LNCaP clone FGC (cell line): ENCODE measurements at regions not wholly inside any gene's neighbourhood (a gene's known extent, or its start where the extent isn't known, plus 50 kb on each side); places are given as distances from the start of the nearest gene placed in this dataset.
"Not testable (repeated sequence)": the region's sequence is repeated elsewhere in the genome, so short reads cannot be mapped to it uniquely, and the experiment has no call there.

ENCODE experiments used
- DNase-seq: peaks from one replicate; pipeline ENCODE4 v3.0.0-alpha.2; 2011; ENCODE audit warnings: low read depth
- H3K4me3 ChIP-seq: 2 replicates; pipeline ENCODE4 v1.5.1; 2011; ENCODE audit warnings: mild to moderate bottlenecking, low read depth, low read length, control low read depth
- TF ChIP-seq, protein P1 (sequence below): IDR thresholded peaks from 2 replicates; pipeline ENCODE4 v1.5.1; 2012; ENCODE audit warnings: mild to moderate bottlenecking; ENCODE audit not compliant: control insufficient read depth, insufficient read depth; ENCODE audit errors: extremely low read depth

DNA sequence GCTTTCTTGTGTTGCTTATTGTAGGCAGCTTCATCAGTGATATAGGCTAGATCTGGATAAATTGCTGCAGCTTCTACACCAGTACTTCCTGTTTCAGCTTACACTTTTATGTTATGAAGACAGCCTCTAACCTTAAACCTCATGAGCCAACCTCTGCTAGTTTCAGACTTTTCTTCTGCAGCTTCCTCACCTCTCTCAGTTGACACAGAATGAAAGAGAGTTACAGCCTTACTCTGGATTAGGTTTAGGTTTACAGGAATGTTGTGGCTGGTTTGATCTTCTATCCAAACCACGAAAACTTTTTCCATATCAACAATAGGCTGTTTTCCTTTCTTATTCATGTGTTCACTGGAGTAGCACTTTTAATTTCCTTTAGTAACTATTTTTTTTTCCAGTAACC lies 76.9 kb upstream of the RNPC3 start:
- DNase-seq = no peak
- TF ChIP-seq, protein P1, sequence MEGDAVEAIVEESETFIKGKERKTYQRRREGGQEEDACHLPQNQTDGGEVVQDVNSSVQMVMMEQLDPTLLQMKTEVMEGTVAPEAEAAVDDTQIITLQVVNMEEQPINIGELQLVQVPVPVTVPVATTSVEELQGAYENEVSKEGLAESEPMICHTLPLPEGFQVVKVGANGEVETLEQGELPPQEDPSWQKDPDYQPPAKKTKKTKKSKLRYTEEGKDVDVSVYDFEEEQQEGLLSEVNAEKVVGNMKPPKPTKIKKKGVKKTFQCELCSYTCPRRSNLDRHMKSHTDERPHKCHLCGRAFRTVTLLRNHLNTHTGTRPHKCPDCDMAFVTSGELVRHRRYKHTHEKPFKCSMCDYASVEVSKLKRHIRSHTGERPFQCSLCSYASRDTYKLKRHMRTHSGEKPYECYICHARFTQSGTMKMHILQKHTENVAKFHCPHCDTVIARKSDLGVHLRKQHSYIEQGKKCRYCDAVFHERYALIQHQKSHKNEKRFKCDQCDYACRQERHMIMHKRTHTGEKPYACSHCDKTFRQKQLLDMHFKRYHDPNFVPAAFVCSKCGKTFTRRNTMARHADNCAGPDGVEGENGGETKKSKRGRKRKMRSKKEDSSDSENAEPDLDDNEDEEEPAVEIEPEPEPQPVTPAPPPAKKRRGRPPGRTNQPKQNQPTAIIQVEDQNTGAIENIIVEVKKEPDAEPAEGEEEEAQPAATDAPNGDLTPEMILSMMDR = no peak
- H3K4me3 ChIP-seq = no peak overlapping the region

DNA sequence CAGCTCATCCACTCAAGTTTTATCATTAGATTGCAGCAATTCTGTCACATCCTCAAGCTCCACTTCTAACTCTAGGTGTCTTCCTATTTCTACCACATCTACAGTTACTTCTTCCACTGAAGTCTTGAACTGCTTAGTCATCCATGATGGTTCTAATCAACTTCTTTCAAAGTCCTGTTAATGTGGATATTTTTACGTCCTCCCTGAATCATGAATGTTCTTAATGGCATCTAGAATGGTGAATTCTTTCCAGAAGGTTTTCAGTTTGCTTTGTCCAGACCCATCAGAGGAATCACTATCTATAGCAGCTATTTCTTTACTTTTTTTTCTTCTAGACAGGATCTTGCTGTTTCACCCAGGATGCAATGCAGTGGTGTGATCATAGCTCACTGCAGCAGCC lies 78.0 kb upstream of the RNPC3 start:
- no peak for DNase-seq
- TF ChIP-seq, protein P1 = no peak
- no peak overlapping the region for H3K4me3 ChIP-seq

GRCh38 chr1:103441342-103441741 lies 84.2 kb upstream of the RNPC3 start:
- no peak for DNase-seq
- H3K4me3 ChIP-seq = no peak overlapping the region
- TF ChIP-seq, protein P1 = no peak

DNA sequence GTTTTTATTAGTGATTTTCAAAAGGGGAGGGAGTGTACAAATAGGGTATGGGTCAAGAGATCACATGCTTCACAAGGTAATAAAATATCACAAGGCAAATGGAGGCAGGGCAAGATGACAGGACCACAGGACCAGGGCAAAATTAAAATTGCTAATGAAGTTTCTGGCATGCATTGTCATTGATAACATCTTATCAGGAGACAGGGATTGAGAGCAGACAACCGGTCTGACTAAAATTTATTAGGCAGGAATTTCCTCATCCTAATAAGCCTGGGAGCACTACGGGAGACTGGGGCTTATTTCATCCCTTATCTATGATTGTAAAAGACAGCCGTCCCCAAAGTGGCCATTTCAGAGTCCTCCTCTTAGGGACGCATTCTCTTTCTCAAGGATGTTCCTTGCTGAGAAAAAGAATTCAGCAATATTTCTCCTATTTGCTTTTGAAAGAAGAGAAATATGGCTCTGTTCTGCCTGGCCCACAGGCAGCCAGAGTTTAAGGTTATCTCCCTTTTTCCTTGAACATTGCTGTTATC lies 88.9 kb upstream of the RNPC3 start:
- not testable (repeated sequence) for DNase-seq

DNA sequence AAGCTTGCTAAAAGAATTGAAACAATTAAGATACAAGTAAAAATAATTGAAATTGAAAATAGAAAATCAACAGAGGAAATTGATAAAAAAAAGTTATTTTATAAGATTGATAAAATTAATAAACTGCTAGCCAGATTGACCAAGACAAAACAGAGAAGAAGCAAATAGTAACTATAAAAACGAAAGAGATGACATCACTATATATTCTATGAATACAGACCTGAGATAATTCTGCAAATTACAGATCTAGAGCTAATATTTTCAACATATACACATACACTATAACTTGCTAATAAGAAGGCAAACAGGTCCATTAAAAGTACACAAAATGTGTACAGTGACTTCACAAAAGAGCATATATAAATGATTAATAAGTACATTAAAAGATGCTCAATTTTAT lies 90.1 kb upstream of the RNPC3 start:
- DNase-seq = no peak
- TF ChIP-seq, protein P1 = no peak

More for the DNA sequence above, 88.9 kb upstream of the RNPC3 start:
- H3K4me3 ChIP-seq = not testable (repeated sequence)

GRCh38 chr1:103424650-103425049 lies 100.8 kb upstream of the RNPC3 start:
- no peak for DNase-seq
- H3K4me3 ChIP-seq = no peak overlapping the region
- TF ChIP-seq, protein P1 = no peak

More for the DNA sequence above, 90.1 kb upstream of the RNPC3 start:
- H3K4me3 ChIP-seq = no peak overlapping the region

DNA sequence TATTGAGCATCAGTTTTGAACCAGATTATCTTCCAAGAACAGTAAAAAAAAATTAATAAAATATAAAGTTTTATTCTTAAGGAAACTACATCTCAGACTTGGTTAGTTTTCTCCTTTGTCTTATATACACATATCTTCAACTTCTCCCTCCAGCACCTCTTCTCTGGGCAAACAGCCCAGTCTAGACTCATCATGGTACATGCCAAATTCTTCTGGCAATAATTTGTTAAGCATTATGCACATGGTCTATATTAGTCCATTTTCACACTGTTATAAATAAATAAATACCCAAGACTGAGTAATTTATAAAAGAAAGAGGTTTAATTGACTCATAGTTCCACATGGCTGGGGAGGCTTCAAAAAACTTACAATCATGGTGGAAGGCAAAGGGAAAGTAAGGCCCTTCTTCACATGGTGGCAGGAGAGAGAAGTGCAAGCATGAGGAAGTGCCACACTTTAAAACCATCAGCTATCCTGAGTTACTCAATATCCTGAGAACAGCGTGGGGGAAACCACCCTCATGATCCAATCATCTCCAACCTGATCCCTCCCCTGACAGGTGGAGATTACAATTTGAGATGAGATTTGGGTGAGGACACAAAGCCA lies 108.7 kb upstream of the RNPC3 start:
- DNase-seq = no peak

More for the DNA sequence above, 108.7 kb upstream of the RNPC3 start:
- TF ChIP-seq, protein P1 = no peak
- no peak overlapping the region for H3K4me3 ChIP-seq
